ENCODE measurements at regions not wholly inside any gene's neighbourhood (a gene's known extent, or its start where the extent isn't known, plus 50 kb on each side); places are given as distances from the start of the nearest gene placed in this dataset.

DNA sequence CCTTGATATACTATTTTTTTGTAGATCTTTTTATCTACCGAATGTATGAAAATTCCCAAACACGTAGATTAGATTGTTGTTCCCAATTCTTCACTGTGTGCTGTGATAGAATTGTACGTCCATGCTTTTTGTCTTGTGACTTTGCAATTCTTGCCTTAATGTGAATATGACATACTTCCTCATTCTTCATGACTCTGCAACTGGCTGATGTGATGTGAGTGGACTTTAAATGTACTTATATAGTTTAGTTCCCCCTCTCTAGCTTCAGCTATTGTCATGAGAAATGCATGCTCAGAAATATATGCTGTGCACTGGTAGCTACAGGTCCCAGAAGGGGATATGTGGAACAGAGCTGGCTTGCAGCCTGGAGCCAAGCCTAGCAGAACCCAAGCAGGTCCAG is 89.4 kb downstream of the FTHL17 start:
- no peak overlapping the region for H2AFZ ChIP-seq (ENCODE audit: insufficient read depth, low read depth, low read length, poor library complexity, severe bottlenecking)
- no peaks in the 10 kb centered on the region for H3K79me2 ChIP-seq (ENCODE audit: control insufficient read depth, insufficient read depth, low read length)
- no peak for DNase-seq
- Mint-ChIP-seq H3K27me3 (peaks cover 17% of the 10 kb centered on the region), H3K4me3 (no peak overlapping the region), H3K27ac (no peak overlapping the region), H3K4me1 (no peaks in the 10 kb centered on the region), H3K9me3 (ENCODE audit: insufficient read depth) (no peaks in the 10 kb centered on the region)
- H4K20me1 ChIP-seq (ENCODE audit: control insufficient read depth, insufficient read depth, low read length, poor library complexity, severe bottlenecking), result no peaks in the 10 kb centered on the region
- H3K4me2 ChIP-seq (replicated peaks; ENCODE audit: low read depth, low read length, poor library complexity, severe bottlenecking), result no peak overlapping the region
- no peaks in the 10 kb centered on the region for H3K9me3 ChIP-seq (ENCODE audit: control extremely low read depth in 1 of 3, control insufficient read depth in 2 of 3, insufficient read depth in 1 of 3, low read length in 2 of 3)
- H3K36me3 ChIP-seq (replicated peaks in 1 of 2; ENCODE audit: control extremely low read depth in 1 of 2, control insufficient read depth in 1 of 2, extremely low read depth in 1 of 2, insufficient read depth in 2 of 2, low read length in 1 of 2), result no peaks in the 10 kb centered on the region
- no peak overlapping the region for H3K9ac ChIP-seq (ENCODE audit: low read length)
- CTCF ChIA-PET, result no interaction called here
- POLR2A ChIA-PET, result no interaction called here
- H3K4me3 ChIP-seq (ENCODE audit: control extremely low read depth in 1 of 5, extremely low read depth in 1 of 5, insufficient read depth in 1 of 5, low read depth in 2 of 5, low read length in 4 of 5), result no peak overlapping the region
- intact Hi-C loops (cut with micrococcal nuclease), result no loop called here
- H3K27me3 ChIP-seq (replicated peaks in 1 of 4; ENCODE audit: control extremely low read depth in 1 of 4, control insufficient read depth in 3 of 4, insufficient read depth in 4 of 4, low read length in 3 of 4), result no peaks in the 10 kb centered on the region
- ATAC-seq (ENCODE audit: low read depth), result no peak
- no peak for TF ChIP-seq EZH2 (IDR thresholded peaks at IDR 0.05; ENCODE audit: borderline replicate concordance, insufficient read depth, low read depth, low read length, poor library complexity, severe bottlenecking)
- TF ChIP-seq, protein P1, sequence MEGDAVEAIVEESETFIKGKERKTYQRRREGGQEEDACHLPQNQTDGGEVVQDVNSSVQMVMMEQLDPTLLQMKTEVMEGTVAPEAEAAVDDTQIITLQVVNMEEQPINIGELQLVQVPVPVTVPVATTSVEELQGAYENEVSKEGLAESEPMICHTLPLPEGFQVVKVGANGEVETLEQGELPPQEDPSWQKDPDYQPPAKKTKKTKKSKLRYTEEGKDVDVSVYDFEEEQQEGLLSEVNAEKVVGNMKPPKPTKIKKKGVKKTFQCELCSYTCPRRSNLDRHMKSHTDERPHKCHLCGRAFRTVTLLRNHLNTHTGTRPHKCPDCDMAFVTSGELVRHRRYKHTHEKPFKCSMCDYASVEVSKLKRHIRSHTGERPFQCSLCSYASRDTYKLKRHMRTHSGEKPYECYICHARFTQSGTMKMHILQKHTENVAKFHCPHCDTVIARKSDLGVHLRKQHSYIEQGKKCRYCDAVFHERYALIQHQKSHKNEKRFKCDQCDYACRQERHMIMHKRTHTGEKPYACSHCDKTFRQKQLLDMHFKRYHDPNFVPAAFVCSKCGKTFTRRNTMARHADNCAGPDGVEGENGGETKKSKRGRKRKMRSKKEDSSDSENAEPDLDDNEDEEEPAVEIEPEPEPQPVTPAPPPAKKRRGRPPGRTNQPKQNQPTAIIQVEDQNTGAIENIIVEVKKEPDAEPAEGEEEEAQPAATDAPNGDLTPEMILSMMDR (IDR thresholded peaks at IDR 0.05), result no peak
- no CpG with 5 or more reads among the region's 3 CpGs for WGBS (ENCODE audit: insufficient coverage)
- no peaks in the 10 kb centered on the region for H3K4me1 ChIP-seq (ENCODE audit: control insufficient read depth in 2 of 2, insufficient read depth in 2 of 2, low read length in 2 of 2)
- H3K27ac ChIP-seq (ENCODE audit: low read length in 2 of 2), result no peak overlapping the region

DNA sequence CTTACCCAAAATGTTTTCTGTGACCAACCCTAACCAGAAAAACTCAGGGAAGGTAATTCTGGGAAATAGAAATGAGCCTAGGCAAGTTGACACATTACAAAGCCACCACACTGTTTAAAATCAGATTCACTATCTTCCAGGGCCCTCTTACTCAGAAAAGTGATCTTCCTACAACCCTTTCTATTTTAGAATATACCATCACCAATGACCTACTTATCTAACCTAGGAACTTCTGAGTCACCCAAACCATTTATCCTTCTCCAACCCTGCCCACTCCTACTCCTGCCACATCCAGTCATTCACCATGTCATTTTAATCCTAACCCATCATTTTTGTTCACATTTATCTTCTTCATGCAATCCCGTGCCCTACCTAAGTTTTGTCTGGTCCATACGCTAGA is 89.9 kb downstream of the FTHL17 start:
- H3K27me3 ChIP-seq (replicated peaks in 1 of 4; ENCODE audit: control extremely low read depth in 1 of 4, control insufficient read depth in 3 of 4, insufficient read depth in 4 of 4, low read length in 3 of 4), result no peaks in the 10 kb centered on the region
- H3K9me3 ChIP-seq (ENCODE audit: control extremely low read depth in 1 of 3, control insufficient read depth in 2 of 3, insufficient read depth in 1 of 3, low read length in 2 of 3), result no peaks in the 10 kb centered on the region
- no peaks in the 10 kb centered on the region for H4K20me1 ChIP-seq (ENCODE audit: control insufficient read depth, insufficient read depth, low read length, poor library complexity, severe bottlenecking)
- H3K36me3 ChIP-seq (replicated peaks in 1 of 2; ENCODE audit: control extremely low read depth in 1 of 2, control insufficient read depth in 1 of 2, extremely low read depth in 1 of 2, insufficient read depth in 2 of 2, low read length in 1 of 2), result no peaks in the 10 kb centered on the region
- no peak overlapping the region for H3K27ac ChIP-seq (ENCODE audit: low read length in 2 of 2)
- no peak overlapping the region for H2AFZ ChIP-seq (ENCODE audit: insufficient read depth, low read depth, low read length, poor library complexity, severe bottlenecking)
- TF ChIP-seq, protein P1 (IDR thresholded peaks at IDR 0.05), result no peak
- no peak for TF ChIP-seq EZH2 (IDR thresholded peaks at IDR 0.05; ENCODE audit: borderline replicate concordance, insufficient read depth, low read depth, low read length, poor library complexity, severe bottlenecking)
- H3K27me3 Mint-ChIP-seq, result peaks cover 19% of the 10 kb centered on the region
- intact Hi-C loops (cut with micrococcal nuclease), result no loop called here
- H3K4me1 Mint-ChIP-seq, result no peaks in the 10 kb centered on the region
- no peak overlapping the region for H3K4me3 Mint-ChIP-seq
- CTCF ChIA-PET, result interaction anchor here (1.0 kb wide), 1 partner anchor 11 kb away, joined by 3 read pairs; no protein-coding TSS in a partner anchor
- no peaks in the 10 kb centered on the region for H3K4me1 ChIP-seq (ENCODE audit: control insufficient read depth in 2 of 2, insufficient read depth in 2 of 2, low read length in 2 of 2)
- H3K9ac ChIP-seq (ENCODE audit: low read length), result no peak overlapping the region
- H3K27ac Mint-ChIP-seq, result no peak overlapping the region
- H3K79me2 ChIP-seq (ENCODE audit: control insufficient read depth, insufficient read depth, low read length), result no peaks in the 10 kb centered on the region
- no peak overlapping the region for H3K4me2 ChIP-seq (replicated peaks; ENCODE audit: low read depth, low read length, poor library complexity, severe bottlenecking)
- 80% methylated on average over 1 of the region's 2 CpGs for WGBS (ENCODE audit: insufficient coverage)
- POLR2A ChIA-PET, result no interaction called here
- no peaks in the 10 kb centered on the region for H3K9me3 Mint-ChIP-seq (ENCODE audit: insufficient read depth)
- ATAC-seq (ENCODE audit: low read depth) (no peak), DNase-seq (no peak)
- no peak overlapping the region for H3K4me3 ChIP-seq (ENCODE audit: control extremely low read depth in 1 of 5, extremely low read depth in 1 of 5, insufficient read depth in 1 of 5, low read depth in 2 of 5, low read length in 4 of 5)
